ENCODE measurements at regions not wholly inside any gene's neighbourhood (a gene's known extent, or its start where the extent isn't known, plus 50 kb on each side); places are given as distances from the start of the nearest gene placed in this dataset.
A peak's percentile ranks its signal among the peaks of the same experiment; 100 is the strongest.
"Not testable (repeated sequence)": the region's sequence is repeated elsewhere in the genome, so short reads cannot be mapped to it uniquely, and the experiment has no call there.

DNA sequence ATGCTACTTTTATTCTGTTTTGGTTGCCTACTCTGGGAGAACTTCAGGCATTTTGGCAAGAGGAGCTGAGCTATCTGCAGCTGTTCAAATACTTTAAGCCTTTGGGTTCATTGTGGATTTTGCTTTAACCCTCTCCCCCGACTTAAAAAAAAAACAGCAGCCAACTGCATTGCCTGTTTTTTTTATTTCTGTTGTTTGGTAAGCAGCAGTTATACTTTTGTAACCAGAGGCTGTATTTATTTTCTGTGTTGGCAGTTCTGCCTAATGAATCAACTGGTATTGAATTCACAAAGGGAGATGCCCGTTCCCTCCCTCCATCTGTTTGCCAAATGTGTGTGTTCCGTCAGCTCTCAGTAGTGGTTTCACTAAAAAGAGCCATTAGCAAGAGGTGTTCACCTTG is 484.0 kb downstream of the UTRN start:
- DNase-seq (ENCODE audit: low spot score), result peak; percentile 52

GRCh38 chr6:144776031-144776819 is 491.1 kb downstream of the UTRN start:
- DNase-seq (ENCODE audit: low spot score), result no peak

DNA sequence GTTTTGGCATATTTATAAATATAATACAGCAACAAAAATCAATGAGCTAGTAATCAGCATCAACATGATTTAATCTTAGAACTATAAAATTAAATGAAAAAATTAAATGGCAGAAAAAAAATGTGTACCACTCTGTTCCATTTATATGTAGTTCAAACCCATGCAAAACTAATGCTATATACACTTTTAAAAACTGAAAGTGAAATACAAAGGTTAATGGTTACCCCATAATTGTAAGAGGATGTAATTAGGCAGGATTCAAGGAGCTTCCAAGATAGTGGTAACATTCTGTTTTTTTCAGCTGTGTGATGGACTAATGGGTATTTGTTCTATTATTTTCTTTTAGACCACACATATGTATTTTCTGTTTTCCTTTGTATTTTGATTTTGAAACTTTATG is 492.1 kb downstream of the UTRN start:
- DNase-seq (ENCODE audit: low spot score), result no peak

GRCh38 chr6:144778056-144778455 is 492.9 kb downstream of the UTRN start:
- DNase-seq (ENCODE audit: low spot score), result no peak

GRCh38 chr6:144778773-144779492 is 493.8 kb downstream of the UTRN start:
- no peak for DNase-seq (ENCODE audit: low spot score)

GRCh38 chr6:144781836-144782235 is 496.7 kb downstream of the UTRN start:
- DNase-seq (ENCODE audit: low spot score), result no peak

GRCh38 chr6:144782634-144783033 is 497.5 kb downstream of the UTRN start:
- DNase-seq (ENCODE audit: low spot score), result no peak

- DNase-seq (ENCODE audit: low spot score), result no peak
Observed at GRCh38 chr6:144785056-144785455, 499.9 kb downstream of the UTRN start.

- no peak for DNase-seq (ENCODE audit: low spot score)
Observed at GRCh38 chr6:144786825-144787224, 501.7 kb downstream of the UTRN start.

- DNase-seq (ENCODE audit: low spot score), result no peak
Observed at GRCh38 chr6:144793744-144794143, 508.6 kb downstream of the UTRN start.

DNA sequence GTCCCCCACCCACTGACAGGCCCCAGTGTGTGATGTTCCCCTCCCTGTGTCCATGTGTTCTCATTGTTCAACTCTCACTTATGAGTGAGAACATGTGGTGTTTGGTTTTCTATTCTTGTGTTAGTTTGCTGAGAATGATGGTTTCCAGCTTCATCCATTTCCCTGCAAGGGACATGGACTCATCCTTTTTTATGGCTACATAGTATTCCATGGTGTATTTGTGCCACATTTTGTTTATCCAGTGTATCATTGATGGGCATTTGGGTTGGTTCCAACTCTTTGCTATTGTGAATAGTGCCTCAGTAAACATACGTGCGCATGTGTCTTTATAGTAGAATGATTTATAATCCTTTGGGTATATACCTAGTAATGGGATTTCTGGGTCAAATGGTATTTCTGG is 509.9 kb downstream of the UTRN start:
- DNase-seq (ENCODE audit: low spot score), result not testable (repeated sequence)

- DNase-seq (ENCODE audit: low spot score), result no peak
Observed at GRCh38 chr6:144796070-144796469, 510.9 kb downstream of the UTRN start.

DNA sequence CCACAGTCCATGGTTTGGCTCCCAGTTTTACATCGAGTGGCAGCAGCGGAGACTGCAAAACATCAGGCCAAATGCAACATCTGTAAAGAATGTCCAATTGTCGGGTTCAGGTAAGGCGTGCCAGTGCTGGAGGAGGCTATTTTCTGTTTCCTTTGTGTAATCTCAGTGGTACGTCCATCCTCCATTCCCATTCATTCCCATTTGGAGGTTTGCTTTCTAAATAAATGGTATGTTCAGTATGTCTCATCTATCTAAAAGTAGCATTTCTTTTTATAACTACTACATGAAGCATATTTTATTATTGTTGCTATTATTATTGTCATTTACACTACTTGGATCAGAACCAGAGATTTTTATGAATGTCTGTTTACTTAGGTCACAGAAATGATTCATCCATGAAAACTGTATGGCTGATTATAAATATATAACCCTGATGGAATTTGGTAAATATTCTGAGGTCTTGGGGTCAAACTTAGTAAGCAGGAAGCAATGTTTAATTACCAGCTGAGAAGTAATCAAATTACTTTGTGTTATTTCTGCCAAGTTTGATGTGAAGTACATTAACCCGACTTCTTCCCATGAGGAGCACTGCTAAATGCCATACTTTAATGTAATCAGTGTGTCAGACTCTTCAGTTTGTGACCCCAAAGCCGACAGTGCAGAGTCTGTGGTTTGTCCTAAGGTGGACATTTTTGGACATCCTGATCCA is 512.9 kb downstream of the UTRN start:
- no peak for DNase-seq (ENCODE audit: low spot score)

- DNase-seq (ENCODE audit: low spot score), result no peak
Observed at GRCh38 chr6:144804246-144804790, 519.2 kb downstream of the UTRN start.

DNA sequence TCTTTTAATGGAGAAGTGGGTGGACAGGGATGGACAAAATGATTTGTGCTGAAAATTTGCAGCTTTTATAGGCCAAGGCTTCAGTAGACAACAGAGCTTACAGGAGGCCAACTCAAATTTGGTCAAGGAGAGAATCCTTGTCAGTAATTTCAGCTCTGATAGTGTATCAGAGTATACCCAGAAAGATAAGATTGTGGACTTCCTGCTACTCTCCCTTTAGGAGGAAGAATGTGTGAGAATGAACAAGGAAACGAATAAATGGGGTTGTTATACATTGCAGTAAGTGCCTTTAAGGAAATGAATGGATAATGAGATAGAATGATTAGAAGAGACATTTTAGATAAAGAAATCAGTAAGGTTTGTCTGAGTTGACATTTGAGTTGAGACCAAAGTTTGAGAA is 519.9 kb downstream of the UTRN start:
- DNase-seq (ENCODE audit: low spot score), result no peak

GRCh38 chr6:144806222-144806621 is 521.1 kb downstream of the UTRN start:
- no peak for DNase-seq (ENCODE audit: low spot score)

DNA sequence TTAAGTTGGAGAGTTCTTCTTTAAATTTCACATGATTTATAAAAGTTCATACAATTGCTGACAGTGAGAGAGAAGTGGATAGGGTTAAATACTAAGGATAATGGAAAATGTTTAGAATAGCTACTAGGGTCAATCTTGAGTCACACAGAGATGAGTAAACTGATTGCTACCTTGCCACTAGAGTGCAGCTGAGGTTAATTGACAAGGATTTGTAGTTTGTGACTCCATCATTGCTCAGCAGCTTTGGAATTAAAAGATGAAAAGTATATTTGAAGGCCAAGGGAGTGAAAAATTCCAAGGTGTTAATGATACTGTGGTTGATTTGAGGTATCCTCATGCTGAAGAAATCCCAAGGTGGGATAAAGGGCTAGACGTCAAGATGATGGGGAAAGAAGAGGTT is 524.0 kb downstream of the UTRN start:
- DNase-seq (ENCODE audit: low spot score), result no peak

DNA sequence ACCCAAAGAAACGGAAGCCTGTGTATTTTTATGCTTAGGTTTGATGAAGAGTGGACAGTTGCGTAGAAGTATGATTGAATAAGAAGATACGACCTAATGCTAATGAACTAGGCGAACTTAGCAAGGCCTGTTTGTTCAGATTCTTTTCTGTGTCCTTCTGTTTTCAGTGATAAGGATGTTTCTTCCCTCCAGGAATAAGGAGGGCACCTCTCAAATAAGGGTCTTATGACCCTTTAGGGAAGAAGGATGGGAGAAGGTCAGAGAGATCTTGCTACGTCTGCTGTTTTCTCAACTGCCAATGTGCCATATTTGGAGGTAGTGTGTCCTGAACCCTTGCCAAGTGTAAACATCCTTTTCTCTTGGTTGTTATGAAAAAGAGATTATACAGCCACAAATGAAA is 524.8 kb downstream of the UTRN start:
- no peak for DNase-seq (ENCODE audit: low spot score)

- no peak for DNase-seq (ENCODE audit: low spot score)
Observed at GRCh38 chr6:144811140-144811539, 526.0 kb downstream of the UTRN start.

DNA sequence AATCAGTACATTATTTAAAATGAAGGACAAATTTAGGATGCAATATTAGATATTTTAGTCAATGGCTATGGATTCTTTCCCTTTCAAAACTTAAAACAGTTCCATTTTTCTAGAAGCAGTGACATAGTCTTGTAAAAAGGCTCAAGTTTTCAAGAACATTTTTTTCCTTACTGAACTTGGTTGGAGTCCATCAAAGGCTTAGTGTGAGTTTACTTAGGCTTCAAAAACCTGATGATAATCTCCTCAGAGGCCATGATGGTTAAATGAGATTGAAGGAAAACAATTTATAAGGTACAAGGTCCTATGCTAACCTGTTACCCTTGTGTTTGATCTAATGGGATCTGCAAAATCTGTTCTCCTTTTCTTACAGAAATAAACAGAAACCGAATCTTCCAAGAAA is 531.8 kb downstream of the UTRN start:
- no peak for DNase-seq (ENCODE audit: low spot score)

DNA sequence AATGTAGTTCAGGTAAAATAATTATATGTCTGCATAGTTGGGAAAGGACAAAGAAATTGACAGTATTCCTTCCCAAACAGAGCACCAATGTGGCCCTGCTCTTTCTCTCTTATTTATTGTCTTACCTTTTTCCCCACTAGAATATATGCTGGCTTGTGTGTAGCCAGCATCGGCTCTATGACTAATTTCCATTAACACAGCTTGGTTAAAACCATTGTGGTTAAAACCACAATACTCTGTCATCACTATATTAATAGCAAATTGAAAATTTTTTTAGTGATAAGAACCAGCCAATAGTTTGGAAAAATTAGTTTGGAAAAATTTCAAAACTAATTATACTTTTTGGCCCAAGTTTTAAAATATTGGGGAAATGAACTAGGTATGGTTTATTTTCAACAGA is 535.1 kb downstream of the UTRN start:
- DNase-seq (ENCODE audit: low spot score), result no peak

DNA sequence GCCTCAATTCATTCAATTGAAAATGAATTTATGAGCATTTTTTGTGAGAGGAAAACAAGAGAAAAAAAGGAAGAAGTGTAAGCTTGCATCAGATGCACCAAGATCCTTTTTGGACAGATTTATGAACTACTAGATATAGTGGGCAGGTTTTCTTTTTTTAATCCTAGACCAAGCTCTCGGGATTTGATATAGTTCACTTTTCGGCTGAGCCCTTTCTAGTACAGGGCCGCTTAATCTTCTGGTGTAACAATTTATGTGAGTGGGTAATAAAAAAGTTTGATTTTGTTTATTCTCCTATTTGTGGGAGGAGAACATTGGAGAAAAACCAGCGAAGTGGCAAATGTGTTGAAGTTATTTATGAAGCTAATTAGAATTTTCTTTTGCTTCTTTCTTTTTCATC is 538.0 kb downstream of the UTRN start:
- no peak for DNase-seq (ENCODE audit: low spot score)

DNA sequence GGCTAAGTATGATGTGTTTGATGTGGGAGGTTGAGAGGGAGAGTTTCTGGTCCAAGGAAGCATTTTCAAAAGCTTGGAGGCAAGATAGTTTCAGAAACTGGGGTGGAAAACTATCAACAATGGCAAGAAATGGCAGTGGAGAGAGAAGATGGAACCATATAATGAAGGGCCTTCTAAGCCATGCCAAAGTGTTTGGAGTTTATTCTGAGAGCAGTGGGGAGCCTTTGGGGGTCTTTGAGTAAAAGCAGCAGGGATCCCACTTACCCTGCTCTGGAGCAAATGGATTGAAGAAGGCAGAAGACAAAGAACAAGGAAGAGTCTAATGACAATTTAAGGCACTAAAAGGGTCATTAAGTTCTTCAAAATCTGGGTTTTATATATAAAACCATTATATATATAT is 538.9 kb downstream of the UTRN start:
- DNase-seq (ENCODE audit: low spot score), result no peak
